Mesendoderm (in vitro differentiated cells): ENCODE measurements at regions not wholly inside any gene's neighbourhood (a gene's known extent, or its start where the extent isn't known, plus 50 kb on each side); places are given as distances from the start of the nearest gene placed in this dataset.

Source experiments
- DNase-seq: peaks from one replicate; pipeline ENCODE4 v3.0.0; 2013
- H2AK5ac ChIP-seq: 2 replicates; pipeline ENCODE4 v1.6.1; 2013; ENCODE audit warnings: low read length, inconsistent platforms
- H2BK120ac ChIP-seq: 2 replicates; pipeline ENCODE4 v1.6.1; 2013; ENCODE audit warnings: low read depth, mild to moderate bottlenecking, low read length, moderate library complexity, mixed read lengths
- H2BK15ac ChIP-seq: replicated peaks from 2 replicates; pipeline ENCODE4 v1.6.1; 2013; ENCODE audit warnings: low read depth, mild to moderate bottlenecking, moderate library complexity
- H2BK5ac ChIP-seq: 2 replicates; pipeline ENCODE4 v1.6.1; 2013; ENCODE audit warnings: low read length, inconsistent platforms
- H3K18ac ChIP-seq: 2 replicates; pipeline ENCODE4 v1.6.1; 2013; ENCODE audit warnings: mild to moderate bottlenecking, low read length, mixed read lengths
- H3K23ac ChIP-seq: one replicate; pipeline ENCODE4 v1.6.1; 2013; ENCODE audit warnings: low read length
- H3K27ac ChIP-seq: 2 replicates; pipeline ENCODE4 v1.5.1; 2013; ENCODE audit warnings: low read depth, mild to moderate bottlenecking, inconsistent platforms, low read length, moderate library complexity
- H3K27me3 ChIP-seq: 2 replicates; pipeline ENCODE4 v1.6.1; 2013; ENCODE audit warnings: low read length, control low read depth, mild to moderate bottlenecking, inconsistent platforms; ENCODE audit not compliant: insufficient read depth, poor library complexity
- H3K36me3 ChIP-seq: 2 replicates; pipeline ENCODE4 v1.6.1; 2013; ENCODE audit warnings: low read length, inconsistent platforms; ENCODE audit not compliant: control insufficient read depth, insufficient read depth
- H3K4ac ChIP-seq: one replicate; pipeline ENCODE4 v1.6.1; 2013; ENCODE audit warnings: low read depth, mild to moderate bottlenecking, low read length, moderate library complexity
- H3K4me1 ChIP-seq: 2 replicates; pipeline ENCODE4 v1.6.1; 2013; ENCODE audit warnings: low read depth, low read length, inconsistent platforms; ENCODE audit not compliant: control insufficient read depth
- H3K4me2 ChIP-seq: 2 replicates; pipeline ENCODE4 v1.6.1; 2013; ENCODE audit warnings: low read length
- H3K4me3 ChIP-seq: 2 replicates; pipeline ENCODE4 v1.5.1; 2013; ENCODE audit warnings: mild to moderate bottlenecking, low read length
- H3K56ac ChIP-seq: one replicate; pipeline ENCODE4 v1.6.1; 2013; ENCODE audit warnings: low read length
- H3K79me1 ChIP-seq: 2 replicates; pipeline ENCODE4 v1.6.1; 2013; ENCODE audit warnings: low read length, inconsistent platforms
- H3K79me2 ChIP-seq: 2 replicates; pipeline ENCODE4 v1.6.1; 2013; ENCODE audit warnings: mild to moderate bottlenecking, low read length; ENCODE audit not compliant: control insufficient read depth, insufficient read depth
- H3K9ac ChIP-seq: 2 replicates; pipeline ENCODE4 v1.6.1; 2013; ENCODE audit warnings: low read length, inconsistent platforms
- H4K5ac ChIP-seq: one replicate; pipeline ENCODE4 v1.6.1; 2013; ENCODE audit warnings: low read length
- H4K8ac ChIP-seq: one replicate; pipeline ENCODE4 v1.6.1; 2013; ENCODE audit warnings: low read depth, mild to moderate bottlenecking, control low read depth, low read length, moderate library complexity
- WGBS: extraction: QIAGEN DNeasy Blood & Tissue Kit; methylation state at CpG from one replicate; pipeline ENCODE4 v1.1.7; 2013; ENCODE audit warnings: low lambda C conversion rate, missing lambda C conversion rate; ENCODE audit not compliant: insufficient coverage; ENCODE audit errors: extremely low coverage; 5-methylcytosine and 5-hydroxymethylcytosine counted together

DNA sequence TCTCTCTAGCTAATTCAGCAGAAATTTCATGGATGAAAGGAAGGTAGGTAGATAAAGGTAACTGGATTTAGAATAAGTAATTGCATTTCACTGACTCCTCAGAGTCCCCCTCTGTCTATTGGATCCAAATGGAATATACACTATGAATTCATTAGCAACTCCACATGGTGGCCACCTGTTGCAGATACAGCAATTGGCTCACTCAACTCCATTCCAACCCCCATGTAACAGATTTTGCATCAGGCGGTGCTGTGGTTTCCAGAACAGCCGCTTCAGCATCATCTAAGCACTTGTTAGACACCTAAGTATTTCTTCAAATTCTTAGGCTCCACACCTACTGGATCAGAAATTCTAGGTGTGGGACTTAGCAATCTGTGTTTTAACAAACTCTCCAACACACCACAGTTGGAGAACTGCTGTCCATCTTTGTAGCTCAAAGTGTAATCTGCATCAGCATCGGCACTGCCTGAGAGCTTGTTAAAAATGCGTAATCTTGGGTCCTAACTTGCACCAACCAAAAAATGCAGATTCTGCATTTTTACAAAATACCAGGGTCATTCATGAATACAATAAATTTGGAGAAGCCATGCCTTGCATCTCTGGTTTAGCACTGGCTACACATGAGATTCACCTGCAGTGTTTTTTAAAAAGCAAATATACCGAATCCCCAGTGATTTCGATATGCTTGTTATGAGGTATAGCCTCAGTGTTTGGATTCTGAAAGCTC, 413.8 kb upstream of the CD180 start:
- no peak overlapping the region for H4K8ac ChIP-seq
- no peak overlapping the region for H3K9ac ChIP-seq
- H3K36me3 ChIP-seq, result no peaks in the 10 kb centered on the region
- no peak overlapping the region for H3K27ac ChIP-seq
- no CpG with 5 or more reads among the region's 6 CpGs for WGBS
- H3K18ac ChIP-seq, result no peak overlapping the region
- H3K4me1 ChIP-seq, result no peaks in the 10 kb centered on the region
- no peak overlapping the region for H3K56ac ChIP-seq
- H2BK5ac ChIP-seq, result no peak overlapping the region
- H3K79me1 ChIP-seq, result no peaks in the 10 kb centered on the region
- no peak overlapping the region for H2AK5ac ChIP-seq
- no peak overlapping the region for H2BK15ac ChIP-seq
- H3K79me2 ChIP-seq, result no peaks in the 10 kb centered on the region
- no peak overlapping the region for H2BK120ac ChIP-seq
- H3K23ac ChIP-seq, result no peak overlapping the region
- no peak overlapping the region for H3K4me2 ChIP-seq
- H3K27me3 ChIP-seq, result no peaks in the 10 kb centered on the region
- no peak overlapping the region for H4K5ac ChIP-seq
- H3K4ac ChIP-seq, result no peak overlapping the region
- DNase-seq, result no peak
- no peak overlapping the region for H3K4me3 ChIP-seq

GRCh38 chr5:67607958-67608357, 411.4 kb upstream of the CD180 start:
- no peaks in the 10 kb centered on the region for H3K79me1 ChIP-seq
- no peak overlapping the region for H3K4ac ChIP-seq
- no peaks in the 10 kb centered on the region for H3K27me3 ChIP-seq
- no peak overlapping the region for H2BK15ac ChIP-seq
- no peak overlapping the region for H4K5ac ChIP-seq
- H3K9ac ChIP-seq, result no peak overlapping the region
- WGBS, result no CpG with 5 or more reads among the region's 5 CpGs
- no peak overlapping the region for H2AK5ac ChIP-seq
- H2BK5ac ChIP-seq, result no peak overlapping the region
- no peak overlapping the region for H2BK120ac ChIP-seq
- H3K4me3 ChIP-seq, result no peak overlapping the region
- no peaks in the 10 kb centered on the region for H3K36me3 ChIP-seq
- H3K23ac ChIP-seq, result no peak overlapping the region
- no peak overlapping the region for H3K27ac ChIP-seq
- no peak overlapping the region for H4K8ac ChIP-seq
- DNase-seq, result no peak
- no peak overlapping the region for H3K18ac ChIP-seq
- H3K79me2 ChIP-seq, result no peaks in the 10 kb centered on the region
- no peaks in the 10 kb centered on the region for H3K4me1 ChIP-seq
- no peak overlapping the region for H3K4me2 ChIP-seq
- H3K56ac ChIP-seq, result no peak overlapping the region

GRCh38 chr5:67606586-67606947, 410.0 kb upstream of the CD180 start:
- no peak overlapping the region for H3K56ac ChIP-seq
- H3K27me3 ChIP-seq, result no peaks in the 10 kb centered on the region
- no peak overlapping the region for H3K4ac ChIP-seq
- WGBS, result no CpG with 5 or more reads among the region's 2 CpGs
- H3K4me3 ChIP-seq, result no peak overlapping the region
- H3K79me2 ChIP-seq, result no peaks in the 10 kb centered on the region
- H3K9ac ChIP-seq, result no peak overlapping the region
- no peak overlapping the region for H3K27ac ChIP-seq
- H4K5ac ChIP-seq, result no peak overlapping the region
- H3K4me1 ChIP-seq, result no peaks in the 10 kb centered on the region
- H3K23ac ChIP-seq, result no peak overlapping the region
- H3K36me3 ChIP-seq, result no peaks in the 10 kb centered on the region
- no peak overlapping the region for H3K4me2 ChIP-seq
- no peak overlapping the region for H2BK15ac ChIP-seq
- no peak overlapping the region for H2BK5ac ChIP-seq
- H3K79me1 ChIP-seq, result no peaks in the 10 kb centered on the region
- no peak for DNase-seq
- H4K8ac ChIP-seq, result no peak overlapping the region
- no peak overlapping the region for H2AK5ac ChIP-seq
- no peak overlapping the region for H3K18ac ChIP-seq
- no peak overlapping the region for H2BK120ac ChIP-seq

GRCh38 chr5:67605730-67606585, 409.4 kb upstream of the CD180 start:
- Histone ChIP-seq H3K4me2 (no peak overlapping the region), H2BK120ac (no peak overlapping the region), H3K36me3 (no peaks in the 10 kb centered on the region), H3K27ac (no peak overlapping the region), H3K79me1 (no peaks in the 10 kb centered on the region), H3K79me2 (no peaks in the 10 kb centered on the region), H4K5ac (no peak overlapping the region), H2AK5ac (no peak overlapping the region), H3K9ac (no peak overlapping the region), H3K4me3 (no peak overlapping the region), H3K27me3 (no peaks in the 10 kb centered on the region), H3K18ac (no peak overlapping the region), H3K4me1 (no peaks in the 10 kb centered on the region), H3K4ac (no peak overlapping the region), H2BK15ac (no peak overlapping the region), H2BK5ac (no peak overlapping the region), H3K56ac (no peak overlapping the region), H3K23ac (no peak overlapping the region), H4K8ac (no peak overlapping the region)
- DNase-seq, result no peak
- no CpG with 5 or more reads among the region's 9 CpGs for WGBS

GRCh38 chr5:67591491-67591890, 394.9 kb upstream of the CD180 start:
- no peak overlapping the region for H2BK15ac ChIP-seq

More at GRCh38 chr5:67591491-67591890, 394.9 kb upstream of the CD180 start:
- Histone ChIP-seq H2BK120ac (no peak overlapping the region), H3K27ac (no peak overlapping the region), H3K36me3 (no peaks in the 10 kb centered on the region), H2BK5ac (no peak overlapping the region), H4K8ac (no peak overlapping the region), H3K56ac (no peak overlapping the region), H3K4ac (no peak overlapping the region), H3K4me2 (no peak overlapping the region), H3K4me1 (no peaks in the 10 kb centered on the region), H3K23ac (no peak overlapping the region), H3K79me2 (no peaks in the 10 kb centered on the region), H2AK5ac (no peak overlapping the region), H3K4me3 (no peak overlapping the region), H3K27me3 (no peaks in the 10 kb centered on the region), H3K18ac (no peak overlapping the region), H4K5ac (no peak overlapping the region), H3K79me1 (no peaks in the 10 kb centered on the region), H3K9ac (no peak overlapping the region)
- no peak for DNase-seq
- no CpG with 5 or more reads among the region's 3 CpGs for WGBS
